ENCODE measurements at regions not wholly inside any gene's neighbourhood (a gene's known extent, or its start where the extent isn't known, plus 50 kb on each side); places are given as distances from the start of the nearest gene placed in this dataset.

- TF ChIP-seq SRSF4 (IDR thresholded peaks at IDR 0.05; ENCODE audit: low read depth, low read length, poor library complexity, severe bottlenecking) (no peak), DNMT3B (CRISPR knock-in tag; conservative IDR thresholded peaks at IDR 0.05) (no peak), KLF11 (CRISPR knock-in tag; IDR thresholded peaks at IDR 0.05) (no peak), SMAD9 (CRISPR knock-in tag; IDR thresholded peaks at IDR 0.05) (no peak), KDM3A (CRISPR knock-in tag; IDR thresholded peaks at IDR 0.05; ENCODE audit: low read depth) (no peak), FOXM1 (CRISPR knock-in tag; IDR thresholded peaks at IDR 0.05) (no peak), ZFP36L1 (CRISPR knock-in tag; IDR thresholded peaks at IDR 0.05) (no peak), ZSCAN31 (CRISPR knock-in tag; IDR thresholded peaks at IDR 0.05; ENCODE audit: low read depth) (no peak), ZNF570 (CRISPR knock-in tag; IDR thresholded peaks at IDR 0.05; ENCODE audit: borderline replicate concordance) (no peak), SETDB1 (CRISPR knock-in tag; IDR thresholded peaks at IDR 0.05; ENCODE audit: borderline replicate concordance) (no peak), ZNF776 (CRISPR knock-in tag; IDR thresholded peaks at IDR 0.05) (no peak)
- TF ChIP-seq, protein P1, sequence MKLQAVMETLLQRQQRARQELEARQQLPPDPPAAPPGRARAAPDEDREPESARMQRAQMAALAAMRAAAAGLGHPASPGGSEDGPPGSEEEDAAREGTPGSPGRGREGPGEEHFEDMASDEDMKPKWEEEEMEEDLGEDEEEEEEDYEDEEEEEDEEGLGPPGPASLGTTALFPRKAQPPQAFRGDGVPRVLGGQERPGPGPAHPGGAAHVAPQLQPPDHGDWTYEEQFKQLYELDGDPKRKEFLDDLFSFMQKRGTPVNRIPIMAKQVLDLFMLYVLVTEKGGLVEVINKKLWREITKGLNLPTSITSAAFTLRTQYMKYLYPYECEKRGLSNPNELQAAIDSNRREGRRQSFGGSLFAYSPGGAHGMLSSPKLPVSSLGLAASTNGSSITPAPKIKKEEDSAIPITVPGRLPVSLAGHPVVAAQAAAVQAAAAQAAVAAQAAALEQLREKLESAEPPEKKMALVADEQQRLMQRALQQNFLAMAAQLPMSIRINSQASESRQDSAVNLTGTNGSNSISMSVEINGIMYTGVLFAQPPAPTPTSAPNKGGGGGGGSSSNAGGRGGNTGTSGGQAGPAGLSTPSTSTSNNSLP (IDR thresholded peaks at IDR 0.05; ENCODE audit: low read depth, low read length), result no peak
- TF ChIP-seq, protein P2, sequence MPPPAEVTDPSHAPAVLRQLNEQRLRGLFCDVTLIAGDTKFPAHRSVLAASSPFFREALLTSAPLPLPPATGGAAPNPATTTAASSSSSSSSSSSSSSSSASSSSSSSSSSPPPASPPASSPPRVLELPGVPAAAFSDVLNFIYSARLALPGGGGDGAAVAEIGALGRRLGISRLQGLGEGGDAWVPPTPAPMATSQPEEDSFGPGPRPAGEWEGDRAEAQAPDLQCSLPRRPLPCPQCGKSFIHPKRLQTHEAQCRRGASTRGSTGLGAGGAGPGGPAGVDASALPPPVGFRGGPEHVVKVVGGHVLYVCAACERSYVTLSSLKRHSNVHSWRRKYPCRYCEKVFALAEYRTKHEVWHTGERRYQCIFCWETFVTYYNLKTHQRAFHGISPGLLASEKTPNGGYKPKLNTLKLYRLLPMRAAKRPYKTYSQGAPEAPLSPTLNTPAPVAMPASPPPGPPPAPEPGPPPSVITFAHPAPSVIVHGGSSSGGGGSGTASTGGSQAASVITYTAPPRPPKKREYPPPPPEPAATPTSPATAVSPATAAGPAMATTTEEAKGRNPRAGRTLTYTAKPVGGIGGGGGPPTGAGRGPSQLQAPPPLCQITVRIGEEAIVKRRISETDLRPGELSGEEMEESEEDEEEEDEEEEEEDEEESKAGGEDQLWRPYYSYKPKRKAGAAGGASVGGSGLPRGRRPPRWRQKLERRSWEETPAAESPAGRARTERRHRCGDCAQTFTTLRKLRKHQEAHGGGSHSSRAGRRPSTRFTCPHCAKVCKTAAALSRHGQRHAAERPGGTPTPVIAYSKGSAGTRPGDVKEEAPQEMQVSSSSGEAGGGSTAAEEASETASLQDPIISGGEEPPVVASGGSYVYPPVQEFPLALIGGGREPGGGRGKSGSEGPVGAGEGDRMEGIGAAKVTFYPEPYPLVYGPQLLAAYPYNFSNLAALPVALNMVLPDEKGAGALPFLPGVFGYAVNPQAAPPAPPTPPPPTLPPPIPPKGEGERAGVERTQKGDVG (CRISPR knock-in tag; IDR thresholded peaks at IDR 0.05; ENCODE audit: borderline replicate concordance), result no peak
- TF ChIP-seq, protein P3, sequence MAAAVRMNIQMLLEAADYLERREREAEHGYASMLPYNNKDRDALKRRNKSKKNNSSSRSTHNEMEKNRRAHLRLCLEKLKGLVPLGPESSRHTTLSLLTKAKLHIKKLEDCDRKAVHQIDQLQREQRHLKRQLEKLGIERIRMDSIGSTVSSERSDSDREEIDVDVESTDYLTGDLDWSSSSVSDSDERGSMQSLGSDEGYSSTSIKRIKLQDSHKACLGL (CRISPR knock-in tag; IDR thresholded peaks at IDR 0.05), result no peak
- TF ChIP-seq, protein P4, sequence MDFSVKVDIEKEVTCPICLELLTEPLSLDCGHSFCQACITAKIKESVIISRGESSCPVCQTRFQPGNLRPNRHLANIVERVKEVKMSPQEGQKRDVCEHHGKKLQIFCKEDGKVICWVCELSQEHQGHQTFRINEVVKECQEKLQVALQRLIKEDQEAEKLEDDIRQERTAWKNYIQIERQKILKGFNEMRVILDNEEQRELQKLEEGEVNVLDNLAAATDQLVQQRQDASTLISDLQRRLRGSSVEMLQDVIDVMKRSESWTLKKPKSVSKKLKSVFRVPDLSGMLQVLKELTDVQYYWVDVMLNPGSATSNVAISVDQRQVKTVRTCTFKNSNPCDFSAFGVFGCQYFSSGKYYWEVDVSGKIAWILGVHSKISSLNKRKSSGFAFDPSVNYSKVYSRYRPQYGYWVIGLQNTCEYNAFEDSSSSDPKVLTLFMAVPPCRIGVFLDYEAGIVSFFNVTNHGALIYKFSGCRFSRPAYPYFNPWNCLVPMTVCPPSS (IDR thresholded peaks at IDR 0.05), result no peak
- TF ChIP-seq, protein P5, sequence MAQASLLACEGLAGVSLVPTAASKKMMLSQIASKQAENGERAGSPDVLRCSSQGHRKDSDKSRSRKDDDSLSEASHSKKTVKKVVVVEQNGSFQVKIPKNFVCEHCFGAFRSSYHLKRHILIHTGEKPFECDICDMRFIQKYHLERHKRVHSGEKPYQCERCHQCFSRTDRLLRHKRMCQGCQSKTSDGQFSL (CRISPR knock-in tag; IDR thresholded peaks at IDR 0.05), result no peak
- H3K27ac ChIP-seq (ENCODE audit: extremely low read length, insufficient read depth, low read length), result no peak overlapping the region
- no peaks in the 10 kb centered on the region for H3K36me3 ChIP-seq (replicated peaks in 1 of 2; ENCODE audit: control insufficient read depth in 1 of 2, insufficient read depth in 2 of 2, low read length in 2 of 2)
- CTCF ChIA-PET (ENCODE audit: low intra/inter-chr PET ratio, low total read pairs), result no interaction called here
- H3K4me3 ChIP-seq (replicated peaks in 1 of 3; ENCODE audit: insufficient read depth in 1 of 3, low read depth in 2 of 3, low read length in 3 of 3), result no peak overlapping the region
- FAIRE-seq (no peak), DNase-seq (ENCODE audit: low spot score) (no peak), ATAC-seq (no peak)
- H3K9ac ChIP-seq (ENCODE audit: insufficient read depth, low read depth, low read length), result no peak overlapping the region
- H3K9me3 ChIP-seq (ENCODE audit: low read length), result no peaks in the 10 kb centered on the region
- POLR2A ChIA-PET, result no interaction called here
- H4K20me1 ChIP-seq (ENCODE audit: insufficient read depth, low read length), result no peaks in the 10 kb centered on the region
- no peaks in the 10 kb centered on the region for H3K27me3 ChIP-seq (ENCODE audit: control insufficient read depth in 1 of 2, insufficient read depth in 2 of 2, low read length in 2 of 2)
- intact Hi-C loops (cut with micrococcal nuclease; ENCODE audit: unreplicated experiment) (no loop called here), in situ Hi-C loops (cut with HindIII; ENCODE audit: extremely low pct_ligation_motif_present, low pct_unique_long_range_greater_than_20kb) (no loop called here)
- H3K79me2 ChIP-seq (ENCODE audit: insufficient read depth, low read length), result no peaks in the 10 kb centered on the region
- H3K4me2 ChIP-seq (ENCODE audit: low read depth, low read length), result no peak overlapping the region
- no peak overlapping the region for H2AFZ ChIP-seq (ENCODE audit: low read length)
- no peaks in the 10 kb centered on the region for H3K4me1 ChIP-seq (ENCODE audit: insufficient read depth, low read length)
- WGBS (ENCODE audit: low lambda C conversion rate), result 0% methylated on average over 1 of the region's 1 CpG
- BruUV-seq (replicated peaks), result no TSS peak
Measured at GRCh38 chr1:118484893-118485292, 299.9 kb upstream of the SPAG17 start.
